Activated naive CD8-positive, alpha-beta T cell treated with anti-CD3 and anti-CD28 coated beads, Interleukin-2, amount 50 U/mL, for 16 hours (primary cell): ENCODE measurements at regions not wholly inside any gene's neighbourhood (a gene's known extent, or its start where the extent isn't known, plus 50 kb on each side); places are given as distances from the start of the nearest gene placed in this dataset.

Experiments used
- DNase-seq: peaks from one replicate; pipeline ENCODE4 v3.0.0-alpha.2; 2020; ENCODE audit warnings: low read depth, low spot score

- no peak for DNase-seq
Measured at GRCh38 chr1:185581020-185581419, 153.2 kb upstream of the HMCN1 start.

- no peak for DNase-seq
Measured at GRCh38 chr1:185578293-185578692, 155.9 kb upstream of the HMCN1 start.

- DNase-seq = no peak
Measured at GRCh38 chr1:185574139-185574875, 159.9 kb upstream of the HMCN1 start.

- DNase-seq = no peak
Measured at GRCh38 chr1:185573677-185574076, 160.5 kb upstream of the HMCN1 start.

GRCh38 chr1:185573162-185573561 lies 161.0 kb upstream of the HMCN1 start:
- no peak for DNase-seq

- no peak for DNase-seq
Measured at GRCh38 chr1:185570962-185571361, 163.2 kb upstream of the HMCN1 start.

- no peak for DNase-seq
Measured at GRCh38 chr1:185568155-185569123, 165.8 kb upstream of the HMCN1 start.

- no peak for DNase-seq
Measured at GRCh38 chr1:185567440-185567839, 166.8 kb upstream of the HMCN1 start.

GRCh38 chr1:185566995-185567394 lies 167.2 kb upstream of the HMCN1 start:
- no peak for DNase-seq

GRCh38 chr1:185565302-185565701 lies 168.9 kb upstream of the HMCN1 start:
- DNase-seq = no peak

- no peak for DNase-seq
Measured at GRCh38 chr1:185564816-185565215, 169.4 kb upstream of the HMCN1 start.

GRCh38 chr1:185562461-185563359 lies 171.5 kb upstream of the HMCN1 start:
- no peak for DNase-seq

- DNase-seq = no peak
Measured at GRCh38 chr1:185561629-185562028, 172.6 kb upstream of the HMCN1 start.

- DNase-seq = no peak
Measured at GRCh38 chr1:185560760-185561159, 173.4 kb upstream of the HMCN1 start.

GRCh38 chr1:185559684-185560331 lies 174.4 kb upstream of the HMCN1 start:
- no peak for DNase-seq

GRCh38 chr1:185559151-185559550 lies 175.0 kb upstream of the HMCN1 start:
- DNase-seq = no peak

- no peak for DNase-seq
Measured at GRCh38 chr1:185556561-185556960, 177.6 kb upstream of the HMCN1 start.

GRCh38 chr1:185555743-185556142 lies 178.4 kb upstream of the HMCN1 start:
- DNase-seq = no peak

- no peak for DNase-seq
Measured at GRCh38 chr1:185551008-185551407, 183.2 kb upstream of the HMCN1 start.

GRCh38 chr1:185549906-185550305 lies 184.3 kb upstream of the HMCN1 start:
- DNase-seq = no peak

- DNase-seq = no peak
Measured at GRCh38 chr1:185546029-185546428, 188.2 kb upstream of the HMCN1 start.
